ENCODE measurements at regions not wholly inside any gene's neighbourhood (a gene's known extent, or its start where the extent isn't known, plus 50 kb on each side); places are given as distances from the start of the nearest gene placed in this dataset.

- TF ChIP-seq EZH2phosphoT487 (IDR thresholded peaks at IDR 0.05; ENCODE audit: low read depth) (no peak), CTCF (IDR thresholded peaks at IDR 0.05; ENCODE audit: low read depth, low read length) (no peak)
Measured at GRCh38 chr2:155633060-155633839, 699.3 kb downstream of the NR4A2 start.
